HG03175 (cell line): ENCODE measurements at regions not wholly inside any gene's neighbourhood (a gene's known extent, or its start where the extent isn't known, plus 50 kb on each side); places are given as distances from the start of the nearest gene placed in this dataset.
"Not testable (repeated sequence)": the region's sequence is repeated elsewhere in the genome, so short reads cannot be mapped to it uniquely, and the experiment has no call there.

Experiments
- ATAC-seq: cut with Tn5 transposase; IDR thresholded peaks from one replicate; pipeline ENCODE4 v1.9.1; 2021; ENCODE audit warnings: mild to moderate bottlenecking, moderate library complexity; ENCODE audit not compliant: unreplicated experiment

DNA sequence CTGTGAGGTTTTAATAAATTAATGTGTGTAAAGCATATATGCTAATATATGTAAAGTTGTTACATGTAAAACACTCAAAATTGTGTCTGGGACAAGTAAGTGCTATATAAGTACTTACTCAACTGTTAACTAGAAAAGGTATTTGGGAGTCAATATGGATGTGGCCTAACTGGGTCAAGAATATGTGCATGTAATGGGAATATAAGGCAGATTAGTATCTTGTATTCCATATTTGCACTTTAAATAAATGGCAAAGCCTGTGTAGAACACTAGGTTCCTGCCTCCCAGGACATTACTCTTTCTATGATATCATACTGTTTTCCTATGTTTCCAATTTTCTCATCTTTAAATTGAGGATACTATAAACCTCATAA lies 270.6 kb downstream of the FBXO8 start:
- no peak for ATAC-seq

DNA sequence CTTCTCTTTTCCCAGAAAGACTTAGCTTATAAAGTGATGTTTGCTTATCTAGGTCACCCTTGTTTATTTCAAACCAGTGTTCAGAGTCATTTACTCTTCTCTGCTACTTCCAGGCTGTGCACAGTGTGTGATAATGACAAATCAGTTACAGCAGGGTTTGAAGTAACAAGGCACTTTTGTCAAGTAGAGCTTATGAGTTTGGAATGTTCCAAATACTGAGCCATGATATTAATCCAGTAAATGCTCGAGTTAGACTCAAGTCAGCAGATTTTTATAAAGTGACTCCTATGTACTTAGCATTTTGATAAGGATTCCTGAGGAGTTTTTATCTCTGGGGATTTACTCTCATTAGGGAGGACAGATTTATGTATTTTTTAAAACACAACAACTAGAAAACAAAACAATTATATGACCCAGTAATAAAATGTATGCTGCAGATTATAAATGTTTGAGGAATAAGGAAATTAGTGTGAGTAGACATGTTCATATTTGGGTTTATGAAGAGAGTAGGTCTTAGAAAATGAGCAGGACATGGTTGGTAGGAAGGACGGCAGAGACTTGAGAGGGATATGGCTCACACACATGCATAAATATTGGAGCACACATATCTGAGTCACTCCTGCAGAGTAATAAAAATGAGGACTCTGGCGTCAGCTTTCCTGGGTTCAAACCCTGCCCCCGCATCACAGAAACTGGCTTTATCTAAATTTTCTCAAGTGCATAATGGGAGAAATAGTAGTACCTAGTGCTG lies 271.2 kb downstream of the FBXO8 start:
- ATAC-seq, result no peak

DNA sequence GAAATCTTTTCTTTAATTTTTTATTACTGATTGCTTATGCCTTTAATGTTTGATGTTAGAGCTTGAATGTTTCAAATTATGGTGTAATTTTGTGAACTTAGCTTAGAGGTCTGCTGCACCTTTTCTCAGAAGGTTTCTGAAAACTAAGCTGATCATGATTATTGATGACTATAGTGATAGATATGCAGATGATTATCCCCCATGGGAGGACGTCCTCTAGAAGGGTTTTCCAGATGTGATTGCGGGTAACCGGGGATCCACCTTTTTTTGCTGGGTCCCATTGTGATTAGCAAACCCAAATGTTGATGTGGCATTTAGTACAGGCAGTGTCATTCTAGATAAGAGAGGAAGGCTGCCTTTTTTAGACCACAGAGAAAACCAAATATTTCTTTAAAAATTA lies 272.9 kb downstream of the FBXO8 start:
- ATAC-seq, result no peak

DNA sequence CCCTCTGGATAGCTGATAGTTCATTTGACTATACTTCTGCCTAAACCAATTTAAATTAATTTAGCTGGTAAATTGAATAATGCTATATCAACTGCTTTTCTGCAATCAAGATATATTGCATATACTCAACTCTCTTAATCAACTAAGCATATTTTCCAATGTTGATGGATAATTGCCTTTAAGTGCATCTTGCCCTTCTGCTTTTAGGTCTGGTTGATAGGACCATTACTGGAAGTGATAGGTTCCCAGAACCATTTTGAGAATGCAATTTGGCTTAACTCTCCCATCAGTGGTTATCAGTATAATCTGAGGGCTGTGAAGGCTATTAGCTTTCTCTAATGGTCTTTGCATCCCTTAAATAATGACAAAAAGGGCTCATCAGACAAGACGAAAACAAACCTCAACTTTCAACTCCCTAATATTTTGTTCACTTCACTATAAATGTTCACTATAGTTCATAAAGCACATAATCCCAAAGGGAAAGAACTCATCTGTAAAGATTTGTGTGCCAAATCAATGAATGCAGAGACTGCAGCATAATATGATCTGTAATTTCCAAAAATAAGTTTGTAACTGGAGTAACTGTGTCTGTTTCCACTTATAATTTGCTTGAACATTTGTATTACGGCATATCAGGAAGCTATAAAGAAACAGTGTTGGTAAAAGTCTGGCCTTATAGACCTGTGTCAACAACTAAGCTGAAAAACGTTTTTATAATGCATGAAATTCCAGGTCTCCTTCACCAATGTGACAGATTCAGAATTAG lies 273.6 kb downstream of the FBXO8 start:
- ATAC-seq, result no peak

DNA sequence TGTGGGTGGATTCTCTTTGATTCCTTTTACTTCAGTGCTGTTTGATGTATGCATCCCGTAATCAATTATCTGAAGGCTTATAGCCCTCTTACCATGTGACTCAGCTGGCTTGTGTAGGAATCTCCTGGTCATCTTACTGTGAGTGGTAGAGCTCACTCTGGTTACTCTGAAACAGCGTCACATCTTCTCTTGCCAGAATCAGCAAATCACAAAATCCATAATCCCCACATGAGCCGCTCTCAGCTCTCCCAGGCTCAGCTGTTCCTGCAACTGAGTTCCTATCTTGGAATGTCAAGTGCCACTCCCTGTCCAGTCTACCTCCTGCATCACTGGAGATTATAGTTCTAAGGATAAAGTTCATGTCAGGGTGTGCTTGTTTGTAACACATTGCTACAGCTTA lies 278.0 kb downstream of the FBXO8 start:
- no peak for ATAC-seq

DNA sequence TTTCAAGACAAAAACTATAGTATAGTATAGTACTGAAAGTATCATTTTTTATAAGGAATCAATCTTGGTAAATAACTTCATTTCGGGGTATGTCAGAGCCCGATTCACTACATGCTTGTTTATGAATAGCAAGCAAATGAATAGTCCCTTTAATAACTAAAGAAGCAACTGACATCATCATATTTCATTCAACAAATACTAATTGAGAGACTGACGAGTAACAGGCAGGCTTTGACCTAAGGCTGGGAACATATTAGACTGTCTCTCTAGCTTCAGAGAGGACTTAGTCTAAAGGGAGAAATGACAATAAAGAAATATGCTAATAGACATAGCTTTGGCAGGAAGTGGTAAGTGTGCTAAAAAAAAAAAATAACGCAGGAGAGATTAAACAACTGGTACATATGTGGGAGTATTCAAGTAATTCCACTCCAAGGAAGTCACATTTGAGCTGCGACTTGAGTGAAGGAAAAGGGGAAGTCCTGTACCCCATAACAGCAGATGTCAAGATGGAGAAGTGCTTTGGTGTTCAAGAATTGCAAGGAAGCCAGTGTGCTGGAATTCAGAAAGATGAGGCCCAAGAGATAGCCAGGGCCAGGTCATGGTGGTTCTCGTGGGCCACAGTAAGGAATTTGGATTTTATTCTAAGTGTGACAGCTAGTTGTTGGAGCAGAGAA lies 284.9 kb downstream of the FBXO8 start:
- ATAC-seq, result no peak

DNA sequence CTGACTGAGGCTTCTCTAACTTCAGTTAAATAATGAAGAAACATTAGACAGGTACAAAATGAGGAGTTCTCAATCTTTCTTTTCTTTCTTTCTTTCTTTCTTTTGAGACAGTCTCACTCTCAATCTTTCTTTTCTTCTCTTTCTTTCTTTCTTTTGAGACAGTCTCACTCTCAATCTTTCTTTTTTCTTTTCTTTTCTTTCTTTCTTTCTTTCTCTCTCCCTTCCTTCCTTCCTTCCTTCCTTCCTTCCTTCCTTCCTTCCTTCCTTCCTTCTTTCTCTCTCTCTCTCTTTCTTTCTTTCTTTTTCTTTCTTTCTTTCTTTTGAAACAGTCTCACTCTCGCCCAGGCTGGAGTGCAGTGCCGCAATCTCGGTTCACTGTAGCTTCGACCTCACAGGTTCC lies 287.7 kb downstream of the FBXO8 start:
- ATAC-seq, result not testable (repeated sequence)

DNA sequence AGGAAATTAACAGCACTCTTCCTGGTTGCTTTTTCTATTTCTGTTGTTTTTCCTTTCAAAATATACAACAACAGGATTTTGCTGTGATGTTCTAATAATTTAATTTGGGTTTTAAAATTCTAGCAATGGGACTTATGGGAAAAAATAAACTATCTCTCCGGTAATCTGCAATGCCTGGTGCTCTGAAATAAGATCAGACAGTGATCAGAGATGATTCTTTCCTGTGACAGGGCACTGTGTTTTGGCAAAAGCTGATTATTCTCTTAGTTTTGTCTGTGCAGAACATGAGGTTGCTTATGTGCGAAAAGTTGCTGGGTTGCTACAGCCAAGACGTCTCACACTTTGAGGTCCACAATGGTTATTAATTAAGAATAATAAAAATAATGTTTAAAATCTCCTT lies 291.7 kb downstream of the FBXO8 start:
- no peak for ATAC-seq

DNA sequence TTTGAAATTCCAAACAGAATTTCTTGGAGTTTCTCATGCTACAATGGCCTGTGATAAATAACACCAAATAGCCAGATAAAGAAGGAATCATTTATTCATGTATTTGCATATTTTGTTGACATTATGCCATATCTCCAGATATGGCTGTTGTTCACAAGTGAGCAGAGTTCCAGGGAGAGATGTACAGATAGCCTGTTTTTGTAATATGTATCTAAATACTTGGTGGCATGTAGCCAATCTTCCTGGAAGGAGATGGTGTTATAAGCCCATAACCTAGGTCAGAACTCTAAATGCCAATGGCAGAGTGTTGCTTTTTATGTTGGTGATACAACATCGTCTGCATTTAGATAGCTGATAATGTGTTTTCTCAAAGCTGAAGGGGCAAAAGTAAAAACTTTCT lies 292.2 kb downstream of the FBXO8 start:
- ATAC-seq, result no peak

DNA sequence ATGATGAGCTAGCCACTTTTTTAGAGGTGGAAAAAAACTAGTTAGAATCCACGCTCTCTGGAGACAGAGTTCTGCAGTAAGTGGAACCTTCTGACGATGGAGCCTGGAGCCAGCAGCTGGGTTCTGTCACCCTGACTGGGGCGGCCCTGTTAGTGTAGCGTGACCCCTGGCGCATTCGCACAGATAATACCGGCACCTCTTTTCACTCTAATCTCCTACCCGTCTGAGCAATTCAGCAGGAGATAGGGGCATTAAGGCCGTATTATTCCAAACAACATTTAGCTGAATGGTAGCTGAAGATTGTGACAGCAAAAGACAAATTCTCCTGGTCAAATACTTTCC lies 292.6 kb downstream of the FBXO8 start:
- no peak for ATAC-seq

DNA sequence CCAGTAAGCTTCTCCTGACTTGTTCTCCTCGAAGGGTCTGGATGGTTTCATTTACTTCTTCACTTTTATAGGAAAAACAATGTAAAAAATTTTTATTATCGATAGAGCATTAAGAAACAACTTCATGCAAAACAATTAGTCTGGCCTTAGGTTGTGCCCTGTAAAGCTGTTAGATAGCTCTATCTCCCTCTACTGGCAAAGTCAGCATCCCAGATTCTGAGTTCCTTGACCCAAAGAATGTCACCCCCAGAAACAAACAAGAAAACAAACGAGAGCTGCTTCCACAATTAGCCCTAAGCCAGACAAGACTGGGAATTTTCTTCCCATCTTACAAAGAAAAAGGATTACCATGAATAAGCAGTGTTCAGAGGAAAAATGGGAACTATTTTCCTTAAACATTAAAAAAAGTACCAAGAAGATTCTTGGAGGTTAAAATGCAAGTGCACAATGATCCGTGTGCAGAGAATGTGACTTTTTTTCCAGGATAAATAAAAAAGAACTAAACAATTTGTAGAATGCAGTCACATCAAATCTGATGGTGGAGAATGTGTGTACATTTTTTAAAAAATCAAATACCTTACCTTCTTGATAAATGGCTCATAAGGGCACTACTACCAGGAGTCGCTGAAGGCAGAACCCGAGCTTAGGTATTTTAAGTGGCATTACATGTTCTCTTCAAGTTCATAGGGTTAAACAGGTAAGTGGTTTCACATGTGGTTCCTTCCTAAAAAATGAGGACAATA lies 293.2 kb downstream of the FBXO8 start:
- ATAC-seq, result no peak

DNA sequence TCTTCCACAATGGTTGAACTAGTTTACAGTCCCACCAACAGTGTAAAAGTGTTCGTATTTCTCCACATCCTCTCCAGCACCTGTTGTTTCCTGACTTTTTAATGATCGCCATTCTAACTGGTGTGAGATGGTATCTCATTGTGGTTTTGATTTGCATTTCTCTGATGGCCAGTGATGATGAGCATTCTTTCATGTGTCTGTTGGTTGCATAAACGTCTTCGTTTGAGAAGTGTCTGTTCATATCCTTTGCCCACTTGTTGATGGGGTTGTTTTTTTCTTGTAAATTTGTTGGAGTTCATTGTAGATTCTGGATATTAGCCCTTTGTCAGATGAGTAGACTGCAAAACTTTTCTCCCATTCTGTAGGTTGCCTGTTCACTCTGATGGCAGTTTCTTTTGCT lies 319.9 kb downstream of the FBXO8 start:
- not testable (repeated sequence) for ATAC-seq

DNA sequence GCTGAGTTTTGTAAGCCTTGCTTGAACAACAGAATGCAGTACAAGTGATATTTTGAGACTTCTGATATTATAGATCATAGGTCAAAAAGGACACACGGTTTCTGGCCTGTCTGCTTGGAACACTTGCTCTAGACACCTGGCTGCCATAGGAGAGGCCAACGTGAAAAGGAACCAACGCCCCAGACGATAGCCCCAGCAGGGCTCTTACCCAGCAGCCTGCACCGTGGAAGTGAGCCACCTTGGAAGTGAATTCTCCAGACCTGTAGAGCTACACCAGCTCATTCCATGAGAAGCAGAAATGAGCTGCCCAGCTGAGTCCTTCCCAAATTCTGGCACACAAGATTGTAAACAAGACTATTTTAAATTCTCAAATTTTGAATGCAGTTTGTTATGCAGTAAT lies 323.1 kb downstream of the FBXO8 start:
- ATAC-seq, result no peak

DNA sequence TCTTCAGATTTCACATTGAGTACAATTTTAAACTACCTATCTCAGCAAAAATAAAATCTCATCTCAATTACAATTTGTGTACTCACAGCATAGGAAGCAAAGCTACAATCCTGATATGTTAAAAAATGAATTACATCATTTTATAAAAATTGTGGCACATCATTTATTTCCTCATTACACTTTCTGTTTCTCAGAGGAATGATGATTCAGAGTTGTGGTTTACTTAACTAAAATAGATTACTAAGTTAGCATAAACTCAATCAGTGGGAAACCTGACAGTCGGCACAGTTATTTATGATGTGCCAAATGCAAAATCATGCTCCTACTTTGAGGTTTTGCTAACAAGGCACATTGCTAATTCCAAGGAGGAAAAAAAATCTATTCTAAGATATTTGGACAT lies 325.0 kb downstream of the FBXO8 start:
- ATAC-seq, result no peak

DNA sequence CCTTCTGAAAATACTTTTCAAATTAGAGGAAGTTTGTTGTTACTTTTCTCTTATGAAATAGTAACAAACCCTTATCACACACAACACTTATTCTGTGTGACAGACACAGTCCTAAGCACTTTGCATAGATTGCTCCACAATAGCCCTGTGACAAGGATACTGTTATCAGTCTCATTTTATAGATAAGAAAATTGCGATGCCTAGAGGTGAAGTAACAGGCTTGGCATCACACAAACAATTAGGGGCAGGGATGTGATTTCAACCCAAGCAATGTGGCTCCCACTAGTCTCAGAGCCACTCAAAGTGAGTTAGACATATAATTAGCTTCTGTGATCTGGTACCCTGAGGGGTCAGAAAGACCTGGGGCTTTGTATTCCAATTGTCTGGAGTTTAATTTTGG lies 339.9 kb downstream of the FBXO8 start:
- no peak for ATAC-seq

DNA sequence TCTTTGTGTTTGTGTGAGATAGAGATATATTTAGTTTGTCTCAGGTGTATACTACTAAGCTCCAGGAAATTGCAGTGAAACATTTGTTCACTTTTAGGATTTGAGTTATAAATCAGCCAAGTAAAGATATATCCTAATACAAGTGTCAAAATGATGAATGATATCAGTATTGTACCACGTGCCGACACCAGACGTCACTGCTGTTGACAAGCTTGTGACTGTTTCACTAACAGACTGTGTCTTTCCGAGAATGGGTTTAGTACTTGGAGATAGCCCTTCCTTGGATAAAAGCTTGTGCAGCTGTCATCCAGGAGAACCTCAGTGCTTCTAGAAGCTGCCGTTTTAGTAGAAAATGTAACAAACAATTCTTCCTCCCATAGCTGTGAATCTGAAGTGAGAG lies 343.3 kb downstream of the FBXO8 start:
- no peak for ATAC-seq

DNA sequence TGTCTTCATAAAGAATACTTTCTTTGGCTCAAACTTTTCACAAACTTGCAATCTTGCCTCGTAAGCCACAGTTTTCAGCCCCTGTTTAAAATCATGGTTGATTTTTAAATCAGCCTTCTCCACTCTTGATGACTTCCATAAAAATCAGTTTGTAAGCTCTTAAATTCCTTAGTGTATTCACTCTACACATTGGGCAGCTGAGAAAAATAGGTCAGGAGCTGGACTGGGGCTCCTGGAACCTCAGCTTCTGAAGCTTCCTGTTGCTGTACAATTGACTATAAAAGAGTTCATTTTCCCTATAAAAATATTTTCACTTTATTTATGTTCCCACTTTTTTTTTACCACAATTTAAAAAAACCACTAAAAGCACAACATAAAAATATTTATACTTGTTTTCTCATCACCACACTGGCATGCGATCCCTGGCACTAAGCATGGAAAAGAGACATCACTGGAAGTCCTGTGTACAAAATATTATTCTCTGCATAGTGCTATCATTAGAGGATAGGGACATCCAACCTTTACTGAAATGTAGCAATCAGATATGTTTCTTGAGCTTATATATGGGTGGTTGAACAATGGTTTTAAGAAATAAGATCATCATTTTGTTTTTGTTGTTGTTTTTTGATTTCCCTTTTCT lies 345.7 kb downstream of the FBXO8 start:
- no peak for ATAC-seq

DNA sequence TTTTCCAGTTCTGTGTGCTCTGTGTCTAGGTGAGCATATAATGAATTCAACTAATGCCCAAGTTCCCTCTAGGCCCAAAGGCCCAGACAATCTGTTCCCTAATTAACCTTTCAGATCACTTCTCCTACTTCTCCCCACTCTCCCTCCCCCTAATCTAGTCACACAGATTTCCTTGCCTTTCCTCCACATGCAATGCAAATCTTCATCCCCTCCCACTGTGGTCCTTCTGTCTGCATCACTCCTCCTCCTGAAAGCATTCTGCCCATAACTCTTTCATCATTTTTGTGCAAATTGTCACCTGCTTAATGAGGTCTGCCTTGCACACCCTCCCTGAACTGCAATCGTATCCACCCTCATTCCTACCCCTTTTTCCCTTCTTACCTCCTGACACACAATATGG lies 346.6 kb downstream of the FBXO8 start:
- ATAC-seq, result no peak

DNA sequence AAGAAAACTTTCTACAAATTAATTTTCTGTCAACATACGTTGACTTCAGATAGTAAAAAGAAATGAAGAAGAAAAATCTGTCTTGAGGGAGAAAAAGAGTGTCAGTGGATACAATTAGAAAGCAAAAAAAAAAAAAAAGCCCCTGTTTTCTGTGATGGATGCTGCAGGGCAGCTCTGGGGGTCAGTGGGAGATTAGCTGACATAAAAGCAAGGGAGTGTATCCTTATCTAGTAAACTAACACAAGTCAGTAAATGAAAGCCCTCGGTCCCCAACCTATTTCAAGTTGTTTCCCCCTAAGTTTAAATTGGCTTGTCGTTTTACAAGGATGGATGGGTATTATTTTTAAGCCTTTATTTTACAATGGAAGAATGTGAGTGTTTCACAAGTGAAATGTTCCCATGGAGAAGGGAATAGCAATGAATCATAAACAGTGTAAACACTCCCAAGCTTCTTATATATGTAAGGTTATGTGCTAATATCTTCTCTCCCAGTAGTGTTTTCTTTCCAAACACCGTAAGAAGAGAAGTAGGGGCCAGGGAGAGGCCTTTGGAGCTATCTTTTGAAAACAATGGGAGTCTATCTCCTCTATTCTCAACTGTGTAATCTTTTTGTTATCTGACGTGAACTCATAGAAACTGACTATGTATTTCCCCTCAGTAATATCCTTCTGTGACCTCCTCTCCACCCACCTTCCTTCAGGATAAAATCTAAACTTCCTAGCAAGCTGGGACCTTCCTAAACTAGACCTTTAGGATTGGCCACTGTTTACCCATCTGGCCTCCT lies 347.7 kb downstream of the FBXO8 start:
- no peak for ATAC-seq

DNA sequence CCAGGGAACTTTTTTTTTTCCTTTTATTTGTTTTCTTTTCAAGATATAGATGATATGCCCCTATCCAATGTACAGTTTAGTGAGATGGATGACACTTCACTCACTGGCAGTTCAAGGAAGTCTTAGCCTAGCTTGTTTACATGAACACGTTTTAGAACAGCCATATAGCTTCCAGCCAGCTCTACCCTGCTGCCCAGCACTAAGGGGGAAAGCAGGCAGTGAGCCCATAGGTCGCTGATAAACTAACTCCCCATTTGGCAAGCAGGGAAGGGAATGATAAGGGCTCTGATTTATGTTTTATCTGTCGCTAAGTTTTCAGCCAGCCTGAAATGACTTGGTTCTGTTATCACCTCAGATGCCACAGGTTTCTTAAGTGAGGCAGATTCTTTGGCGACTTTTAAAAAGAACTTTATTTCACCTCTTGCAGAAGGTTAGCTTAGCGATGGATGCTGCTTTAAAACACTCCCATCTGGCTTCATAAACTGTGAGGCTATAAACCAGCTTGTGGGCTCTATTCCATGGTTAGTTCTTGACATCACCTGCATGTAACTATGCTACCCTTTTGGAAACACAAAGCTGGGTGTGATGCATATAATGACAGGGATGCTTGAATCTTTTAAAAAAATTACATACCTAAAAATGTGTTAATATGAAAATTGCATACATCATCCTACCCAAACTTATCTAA lies 348.4 kb downstream of the FBXO8 start:
- ATAC-seq, result no peak
